PFSK-1 (cell line): ENCODE measurements at regions not wholly inside any gene's neighbourhood (a gene's known extent, or its start where the extent isn't known, plus 50 kb on each side); places are given as distances from the start of the nearest gene placed in this dataset.

Source experiments
- FOXP2 ChIP-seq: optimal IDR thresholded peaks from 2 replicates; pipeline ENCODE3; 2011; ENCODE audit warnings: borderline replicate concordance, control low read depth, inconsistent platforms; ENCODE audit not compliant: insufficient read depth; ENCODE audit errors: extremely low read length, extremely low read depth
- POLR2AphosphoS5 ChIP-seq: IDR thresholded peaks from 2 replicates; pipeline ENCODE4 v1.6.1; 2012; ENCODE audit warnings: low read depth, mild to moderate bottlenecking, control low read depth, low read length, moderate library complexity
- SIN3A ChIP-seq: IDR thresholded peaks from 2 replicates; pipeline ENCODE4 v1.6.1; 2012; ENCODE audit warnings: mild to moderate bottlenecking, low read length, moderate library complexity, borderline replicate concordance; ENCODE audit not compliant: insufficient read depth
- TAF1 ChIP-seq: IDR thresholded peaks from 2 replicates; pipeline ENCODE4 v1.6.1; 2012; ENCODE audit warnings: low read length, control low read depth, borderline replicate concordance; ENCODE audit not compliant: insufficient read depth
- TF ChIP-seq, protein P1 (sequence below), 2 experiments: IDR thresholded peaks; 2 replicates each; pipeline versions ENCODE4 v1.6.1 to v1.8.0; 2011 to 2012; ENCODE audit warnings: low read depth in 2 of 2, low read length in 2 of 2, control low read depth in 1 of 2, inconsistent platforms in 1 of 2, mild to moderate bottlenecking in 1 of 2, moderate library complexity in 1 of 2; ENCODE audit not compliant: insufficient read depth in 1 of 2

DNA sequence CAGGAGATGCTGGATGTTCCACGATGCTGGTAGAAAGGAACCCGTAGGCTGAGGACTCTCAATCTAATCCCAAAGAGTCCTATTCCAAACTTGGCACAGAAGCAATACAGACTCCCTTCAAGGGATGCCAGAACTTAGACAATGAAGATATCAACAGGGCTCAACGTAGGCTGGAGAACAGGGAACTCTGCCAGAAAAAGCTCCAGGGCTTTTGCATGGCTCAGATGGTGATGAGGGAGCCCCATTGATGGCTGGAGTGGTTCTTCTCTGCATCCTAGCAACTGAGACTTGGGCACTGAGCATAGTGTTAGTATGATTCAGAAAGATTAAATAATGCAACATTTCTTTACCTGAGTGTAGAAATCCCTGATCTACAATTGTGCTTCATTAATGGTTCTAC, 117.2 kb upstream of the NCK2 start:
- TF ChIP-seq POLR2AphosphoS5 (no peak), FOXP2 (no peak), TAF1 (no peak), SIN3A (no peak)
- TF ChIP-seq, protein P1, sequence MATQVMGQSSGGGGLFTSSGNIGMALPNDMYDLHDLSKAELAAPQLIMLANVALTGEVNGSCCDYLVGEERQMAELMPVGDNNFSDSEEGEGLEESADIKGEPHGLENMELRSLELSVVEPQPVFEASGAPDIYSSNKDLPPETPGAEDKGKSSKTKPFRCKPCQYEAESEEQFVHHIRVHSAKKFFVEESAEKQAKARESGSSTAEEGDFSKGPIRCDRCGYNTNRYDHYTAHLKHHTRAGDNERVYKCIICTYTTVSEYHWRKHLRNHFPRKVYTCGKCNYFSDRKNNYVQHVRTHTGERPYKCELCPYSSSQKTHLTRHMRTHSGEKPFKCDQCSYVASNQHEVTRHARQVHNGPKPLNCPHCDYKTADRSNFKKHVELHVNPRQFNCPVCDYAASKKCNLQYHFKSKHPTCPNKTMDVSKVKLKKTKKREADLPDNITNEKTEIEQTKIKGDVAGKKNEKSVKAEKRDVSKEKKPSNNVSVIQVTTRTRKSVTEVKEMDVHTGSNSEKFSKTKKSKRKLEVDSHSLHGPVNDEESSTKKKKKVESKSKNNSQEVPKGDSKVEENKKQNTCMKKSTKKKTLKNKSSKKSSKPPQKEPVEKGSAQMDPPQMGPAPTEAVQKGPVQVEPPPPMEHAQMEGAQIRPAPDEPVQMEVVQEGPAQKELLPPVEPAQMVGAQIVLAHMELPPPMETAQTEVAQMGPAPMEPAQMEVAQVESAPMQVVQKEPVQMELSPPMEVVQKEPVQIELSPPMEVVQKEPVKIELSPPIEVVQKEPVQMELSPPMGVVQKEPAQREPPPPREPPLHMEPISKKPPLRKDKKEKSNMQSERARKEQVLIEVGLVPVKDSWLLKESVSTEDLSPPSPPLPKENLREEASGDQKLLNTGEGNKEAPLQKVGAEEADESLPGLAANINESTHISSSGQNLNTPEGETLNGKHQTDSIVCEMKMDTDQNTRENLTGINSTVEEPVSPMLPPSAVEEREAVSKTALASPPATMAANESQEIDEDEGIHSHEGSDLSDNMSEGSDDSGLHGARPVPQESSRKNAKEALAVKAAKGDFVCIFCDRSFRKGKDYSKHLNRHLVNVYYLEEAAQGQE (IDR thresholded peaks at IDR 0.05; ENCODE audit: insufficient read depth in 1 of 2, low read depth in 2 of 2, low read length in 2 of 2) = no peak

DNA sequence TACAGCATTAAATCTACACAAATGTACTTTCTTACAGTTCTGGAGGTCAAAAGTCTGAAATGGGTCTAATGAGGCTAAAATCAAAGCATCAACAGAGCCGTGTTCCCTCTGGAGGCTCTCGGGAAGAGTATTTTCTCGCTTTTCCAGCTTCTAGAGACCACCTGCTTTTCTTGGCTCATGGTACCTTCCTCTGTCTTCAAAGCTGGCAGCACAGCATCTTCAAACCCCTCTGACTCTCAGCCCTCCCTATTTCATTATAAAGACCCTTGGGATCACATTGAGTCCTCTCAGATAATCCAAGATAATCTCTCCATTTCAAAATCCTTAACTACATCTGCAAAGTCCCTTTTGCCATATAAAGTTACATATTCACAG, 117.8 kb upstream of the NCK2 start:
- TF ChIP-seq TAF1 (no peak), FOXP2 (no peak), SIN3A (no peak), POLR2AphosphoS5 (no peak)
- TF ChIP-seq, protein P1 (IDR thresholded peaks at IDR 0.05; ENCODE audit: insufficient read depth in 1 of 2, low read depth in 2 of 2, low read length in 2 of 2) = no peak

DNA sequence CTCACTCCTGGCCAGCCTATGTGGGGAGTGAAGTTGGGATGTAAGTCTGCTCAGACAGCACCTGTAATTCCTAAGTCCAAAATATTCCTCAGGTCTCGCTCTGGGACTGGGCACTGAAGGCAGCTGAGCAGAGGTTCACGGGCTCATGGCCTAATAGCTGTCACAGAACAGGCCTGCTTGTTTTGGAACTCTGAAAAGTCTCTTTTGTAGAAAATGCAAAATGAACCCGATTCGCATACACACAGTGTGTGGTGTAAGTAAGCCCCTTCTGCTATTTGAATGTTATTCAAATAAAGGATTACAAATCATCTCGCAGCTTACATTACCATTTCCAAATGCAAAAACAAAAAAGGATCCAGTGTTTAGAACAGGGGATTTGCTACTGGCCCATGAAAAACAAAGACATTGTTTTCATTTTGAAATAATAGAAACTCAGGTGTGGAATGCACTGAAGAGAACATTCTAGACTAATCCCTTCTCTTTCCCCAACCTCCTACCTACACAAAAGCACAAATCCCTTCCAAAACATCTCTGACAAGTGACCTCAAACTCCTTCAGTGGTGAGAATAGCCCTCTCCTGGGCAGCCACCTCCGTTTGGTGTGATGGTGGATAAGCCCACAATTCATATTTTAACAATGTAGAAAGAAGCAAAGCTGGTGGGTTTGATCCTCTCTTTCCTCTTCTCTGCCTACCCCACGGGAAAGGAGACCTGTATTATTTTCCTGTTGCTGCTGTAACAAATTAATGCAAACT, 118.3 kb upstream of the NCK2 start:
- TF ChIP-seq TAF1 (no peak), POLR2AphosphoS5 (no peak), SIN3A (no peak)

DNA sequence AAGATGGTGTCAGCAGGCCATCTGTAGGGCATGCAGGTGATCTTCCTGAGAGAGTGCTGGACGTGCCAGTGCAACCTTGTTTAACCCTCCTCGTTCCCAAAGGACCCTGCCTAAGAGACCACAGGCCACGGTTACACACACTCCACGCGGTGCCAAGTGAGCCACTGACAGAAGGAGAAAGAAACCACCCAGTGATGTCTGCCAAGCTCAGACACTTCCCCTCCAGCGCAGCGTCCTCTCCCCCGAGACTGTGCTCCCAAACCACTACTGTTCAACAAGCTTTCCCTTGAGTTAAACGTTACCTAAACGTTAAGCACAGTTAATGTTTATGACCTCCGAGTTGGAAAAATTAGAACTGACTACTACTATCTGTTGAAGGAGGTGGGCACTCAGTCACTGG, 119.1 kb upstream of the NCK2 start:
- TF ChIP-seq POLR2AphosphoS5 (no peak), TAF1 (no peak), FOXP2 (no peak), SIN3A (no peak)

DNA sequence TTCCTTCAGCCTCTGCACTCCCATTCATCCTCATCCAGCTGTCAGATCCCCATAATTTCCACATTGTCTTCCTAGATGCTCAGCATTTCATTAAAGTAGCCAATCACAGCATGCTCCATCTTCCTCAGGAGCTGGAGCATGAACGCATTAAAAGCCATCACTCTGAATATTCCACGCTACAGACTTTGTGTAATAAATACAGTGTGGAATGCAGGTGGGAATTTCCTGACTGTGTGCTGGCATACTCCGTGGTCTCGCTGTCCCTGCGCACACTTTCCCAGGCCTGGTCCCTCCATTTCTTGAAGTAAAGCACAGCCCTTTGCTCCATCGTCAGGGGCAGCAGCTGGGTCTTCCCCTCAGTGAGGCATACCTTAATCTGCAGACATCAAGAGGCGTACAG, 123.7 kb upstream of the NCK2 start:
- TF ChIP-seq SIN3A = no peak
- TF ChIP-seq, protein P1 (IDR thresholded peaks at IDR 0.05; ENCODE audit: insufficient read depth in 1 of 2, low read depth in 2 of 2, low read length in 2 of 2) = no peak
- no peak for TF ChIP-seq FOXP2
- no peak for TF ChIP-seq TAF1

DNA sequence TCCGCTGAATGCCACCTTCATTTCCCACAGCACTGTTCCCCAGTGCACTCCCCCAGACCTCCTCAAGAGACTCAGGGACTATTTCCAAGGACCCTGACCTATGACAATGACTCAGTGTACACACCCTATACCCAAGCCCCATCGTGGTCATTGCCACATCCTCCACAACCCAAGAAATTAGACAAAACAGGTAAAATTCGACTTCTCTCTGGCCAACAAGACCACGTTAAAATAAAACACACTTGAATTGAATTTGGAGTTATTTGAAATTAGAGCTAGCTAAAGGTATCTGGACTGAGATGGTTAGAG, 126.4 kb upstream of the NCK2 start:
- TF ChIP-seq FOXP2 = no peak
- no peak for TF ChIP-seq SIN3A
- no peak for TF ChIP-seq POLR2AphosphoS5
- TF ChIP-seq, protein P1 (IDR thresholded peaks at IDR 0.05; ENCODE audit: insufficient read depth in 1 of 2, low read depth in 2 of 2, low read length in 2 of 2) = no peak
- no peak for TF ChIP-seq TAF1
